ENCODE measurements at regions not wholly inside any gene's neighbourhood (a gene's known extent, or its start where the extent isn't known, plus 50 kb on each side); places are given as distances from the start of the nearest gene placed in this dataset.

DNA sequence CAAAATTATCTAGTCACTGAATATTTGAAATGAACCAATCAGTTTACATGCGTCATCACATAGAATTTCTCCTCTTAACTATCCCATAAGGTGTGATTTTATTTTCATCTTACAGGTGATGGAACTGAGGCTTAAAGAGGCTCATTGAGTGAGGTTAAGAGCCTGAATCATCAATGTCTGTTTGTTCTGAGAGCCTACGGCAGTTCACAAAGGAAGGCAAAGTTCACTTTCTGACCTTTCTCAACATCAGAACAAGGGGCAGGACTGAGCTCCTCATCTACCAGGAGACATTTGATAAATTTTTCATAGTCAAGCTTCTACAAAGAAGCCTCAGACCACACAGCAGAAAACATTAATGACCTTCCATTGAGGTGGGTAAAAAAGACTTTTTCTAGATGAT lies 54.9 kb upstream of the OLIG3 start:
- no peaks in the 10 kb centered on the region for H3K9me3 ChIP-seq (ENCODE audit: control insufficient read depth, insufficient read depth, low read depth, low read length)
- no peak for DNase-seq (ENCODE audit: low read depth in 2 of 2)
- no peak overlapping the region for H2AFZ ChIP-seq (ENCODE audit: low read length)
- no peak overlapping the region for H3K4me2 ChIP-seq (ENCODE audit: extremely low read depth, insufficient read depth, low read length)
- H3K27me3 ChIP-seq (ENCODE audit: control insufficient read depth, insufficient read depth, low read length), result peaks cover 2% of the 10 kb centered on the region
- no peak overlapping the region for H3K9ac ChIP-seq (ENCODE audit: insufficient read depth, low read length)
- TF ChIP-seq EZH2 (IDR thresholded peaks at IDR 0.05; ENCODE audit: low read length, missing control alignments), result no peak
- TF ChIP-seq, protein P1, sequence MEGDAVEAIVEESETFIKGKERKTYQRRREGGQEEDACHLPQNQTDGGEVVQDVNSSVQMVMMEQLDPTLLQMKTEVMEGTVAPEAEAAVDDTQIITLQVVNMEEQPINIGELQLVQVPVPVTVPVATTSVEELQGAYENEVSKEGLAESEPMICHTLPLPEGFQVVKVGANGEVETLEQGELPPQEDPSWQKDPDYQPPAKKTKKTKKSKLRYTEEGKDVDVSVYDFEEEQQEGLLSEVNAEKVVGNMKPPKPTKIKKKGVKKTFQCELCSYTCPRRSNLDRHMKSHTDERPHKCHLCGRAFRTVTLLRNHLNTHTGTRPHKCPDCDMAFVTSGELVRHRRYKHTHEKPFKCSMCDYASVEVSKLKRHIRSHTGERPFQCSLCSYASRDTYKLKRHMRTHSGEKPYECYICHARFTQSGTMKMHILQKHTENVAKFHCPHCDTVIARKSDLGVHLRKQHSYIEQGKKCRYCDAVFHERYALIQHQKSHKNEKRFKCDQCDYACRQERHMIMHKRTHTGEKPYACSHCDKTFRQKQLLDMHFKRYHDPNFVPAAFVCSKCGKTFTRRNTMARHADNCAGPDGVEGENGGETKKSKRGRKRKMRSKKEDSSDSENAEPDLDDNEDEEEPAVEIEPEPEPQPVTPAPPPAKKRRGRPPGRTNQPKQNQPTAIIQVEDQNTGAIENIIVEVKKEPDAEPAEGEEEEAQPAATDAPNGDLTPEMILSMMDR (conservative IDR thresholded peaks at IDR 0.05 in 1 of 2, IDR thresholded peaks at IDR 0.05 in 1 of 2; ENCODE audit: low read depth in 1 of 2, low read length in 2 of 2), result no peak
- H4K20me1 ChIP-seq (ENCODE audit: control insufficient read depth, extremely low read depth, insufficient read depth, low read length), result no peaks in the 10 kb centered on the region
- H3K27ac ChIP-seq (ENCODE audit: insufficient read depth, low read length), result no peak overlapping the region
- no peaks in the 10 kb centered on the region for H3K79me2 ChIP-seq (ENCODE audit: control insufficient read depth, insufficient read depth, low read length)
- H3K4me3 ChIP-seq (replicated peaks in 1 of 4; ENCODE audit: control extremely low read depth in 1 of 4, insufficient read depth in 1 of 4, low read depth in 3 of 4, low read length in 4 of 4), result no peak overlapping the region
- H3K36me3 ChIP-seq (ENCODE audit: control insufficient read depth, insufficient read depth, low read length), result no peaks in the 10 kb centered on the region
- H3K4me1 ChIP-seq (ENCODE audit: control insufficient read depth, extremely low read depth, insufficient read depth, low read length), result no peaks in the 10 kb centered on the region

DNA sequence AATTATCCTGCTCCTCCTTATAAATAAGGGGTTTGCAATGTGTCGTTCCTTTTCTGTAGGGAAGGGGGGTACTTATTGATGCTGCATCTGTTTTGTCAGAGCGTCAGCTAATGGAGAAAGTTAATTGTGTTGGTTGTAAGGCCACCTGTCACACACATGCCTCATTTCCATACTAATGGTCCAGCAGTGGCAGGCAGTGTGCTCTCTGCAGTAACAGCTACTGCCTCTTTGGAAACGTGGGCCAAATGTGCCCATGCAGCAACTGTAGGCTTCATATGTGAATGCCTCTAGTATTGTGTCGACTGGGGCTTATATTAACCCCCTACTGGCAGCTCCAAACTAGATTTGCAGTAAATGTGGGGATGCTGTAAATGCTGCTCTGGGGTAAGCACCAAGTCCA lies 56.3 kb upstream of the OLIG3 start:
- no peaks in the 10 kb centered on the region for H3K36me3 ChIP-seq (ENCODE audit: control insufficient read depth, insufficient read depth, low read length)
- TF ChIP-seq, protein P1 (conservative IDR thresholded peaks at IDR 0.05 in 1 of 2, IDR thresholded peaks at IDR 0.05 in 1 of 2; ENCODE audit: low read depth in 1 of 2, low read length in 2 of 2), result no peak
- no peak for TF ChIP-seq EZH2 (IDR thresholded peaks at IDR 0.05; ENCODE audit: low read length, missing control alignments)
- H3K79me2 ChIP-seq (ENCODE audit: control insufficient read depth, insufficient read depth, low read length), result no peaks in the 10 kb centered on the region
- H3K27me3 ChIP-seq (ENCODE audit: control insufficient read depth, insufficient read depth, low read length), result peaks cover 2% of the 10 kb centered on the region
- H4K20me1 ChIP-seq (ENCODE audit: control insufficient read depth, extremely low read depth, insufficient read depth, low read length), result no peaks in the 10 kb centered on the region
- H3K27ac ChIP-seq (ENCODE audit: insufficient read depth, low read length), result no peak overlapping the region
- no peaks in the 10 kb centered on the region for H3K9me3 ChIP-seq (ENCODE audit: control insufficient read depth, insufficient read depth, low read depth, low read length)
- no peak overlapping the region for H3K4me2 ChIP-seq (ENCODE audit: extremely low read depth, insufficient read depth, low read length)
- no peak overlapping the region for H2AFZ ChIP-seq (ENCODE audit: low read length)
- no peak overlapping the region for H3K4me3 ChIP-seq (replicated peaks in 1 of 4; ENCODE audit: control extremely low read depth in 1 of 4, insufficient read depth in 1 of 4, low read depth in 3 of 4, low read length in 4 of 4)
- H3K9ac ChIP-seq (ENCODE audit: insufficient read depth, low read length), result no peak overlapping the region
- DNase-seq (ENCODE audit: low read depth in 2 of 2), result no peak
- H3K4me1 ChIP-seq (ENCODE audit: control insufficient read depth, extremely low read depth, insufficient read depth, low read length), result no peaks in the 10 kb centered on the region

DNA sequence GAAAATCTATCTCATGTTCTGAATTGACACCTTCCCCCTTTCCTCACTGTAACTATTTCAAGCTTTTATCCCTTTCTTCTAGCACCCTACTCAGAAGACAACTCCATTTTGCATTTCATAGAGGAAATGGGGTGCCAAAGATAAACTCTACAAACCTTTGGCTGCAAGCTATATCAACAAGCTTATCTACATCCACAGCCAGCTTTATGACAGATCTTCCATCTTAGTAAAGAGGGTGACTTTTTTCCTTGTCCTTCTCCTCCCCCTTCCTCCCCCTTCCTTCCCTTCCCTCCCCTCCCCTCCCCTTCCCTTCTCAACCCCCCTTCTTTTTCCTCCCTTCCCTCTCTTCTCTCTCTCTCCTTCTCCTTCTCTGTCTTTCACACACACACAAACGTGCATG lies 58.0 kb upstream of the OLIG3 start:
- TF ChIP-seq EZH2 (IDR thresholded peaks at IDR 0.05; ENCODE audit: low read length, missing control alignments), result no peak
- TF ChIP-seq, protein P1 (conservative IDR thresholded peaks at IDR 0.05 in 1 of 2, IDR thresholded peaks at IDR 0.05 in 1 of 2; ENCODE audit: low read depth in 1 of 2, low read length in 2 of 2), result no peak
- Histone ChIP-seq H3K4me1 (ENCODE audit: control insufficient read depth, extremely low read depth, insufficient read depth, low read length) (no peaks in the 10 kb centered on the region), H4K20me1 (ENCODE audit: control insufficient read depth, extremely low read depth, insufficient read depth, low read length) (no peaks in the 10 kb centered on the region), H3K27me3 (ENCODE audit: control insufficient read depth, insufficient read depth, low read length) (peaks cover 2% of the 10 kb centered on the region), H3K4me2 (ENCODE audit: extremely low read depth, insufficient read depth, low read length) (no peak overlapping the region), H3K9ac (ENCODE audit: insufficient read depth, low read length) (no peak overlapping the region), H2AFZ (ENCODE audit: low read length) (no peak overlapping the region), H3K9me3 (ENCODE audit: control insufficient read depth, insufficient read depth, low read depth, low read length) (no peaks in the 10 kb centered on the region), H3K27ac (ENCODE audit: insufficient read depth, low read length) (no peak overlapping the region), H3K79me2 (ENCODE audit: control insufficient read depth, insufficient read depth, low read length) (no peaks in the 10 kb centered on the region), H3K36me3 (ENCODE audit: control insufficient read depth, insufficient read depth, low read length) (no peaks in the 10 kb centered on the region), H3K4me3 (replicated peaks in 1 of 4; ENCODE audit: control extremely low read depth in 1 of 4, insufficient read depth in 1 of 4, low read depth in 3 of 4, low read length in 4 of 4) (no peak overlapping the region)
- DNase-seq (ENCODE audit: low read depth in 2 of 2), result no peak
